Parathyroid adenoma (tissue), 2 donors: ENCODE measurements at regions not wholly inside any gene's neighbourhood (a gene's known extent, or its start where the extent isn't known, plus 50 kb on each side); places are given as distances from the start of the nearest gene placed in this dataset.
"Not testable (repeated sequence)": the region's sequence is repeated elsewhere in the genome, so short reads cannot be mapped to it uniquely, and the experiment has no call there.

Experiments
- H2AFZ ChIP-seq: fragments of 300-600 bp; sonication (generic); one replicate; pipeline ENCODE4 v1.7.0; 2017; ENCODE audit warnings: antibody characterized with exemption, mild to moderate bottlenecking
- H3K27ac ChIP-seq: fragments of 300-600 bp; sonication (generic); one replicate; pipeline ENCODE4 v1.7.0; 2017
- H3K27me3 ChIP-seq: fragments of 300-600 bp; sonication (generic); one replicate; pipeline ENCODE4 v1.7.0; 2017; ENCODE audit warnings: low read length; ENCODE audit not compliant: control insufficient read depth, insufficient read depth
- H3K36me3 ChIP-seq: fragments of 300-600 bp; sonication (generic); one replicate; pipeline ENCODE4 v1.7.0; 2017; ENCODE audit warnings: low read length; ENCODE audit not compliant: control insufficient read depth, insufficient read depth
- H3K4me1 ChIP-seq: fragments of 300-600 bp; sonication (generic); one replicate; pipeline ENCODE4 v1.7.0; 2017; ENCODE audit warnings: control low read depth
- H3K4me2 ChIP-seq: fragments of 300-600 bp; sonication (generic); one replicate; pipeline ENCODE4 v1.7.0; 2017; ENCODE audit warnings: low read length
- H3K4me3 ChIP-seq: fragments of 300-600 bp; sonication (generic); one replicate; pipeline ENCODE4 v1.7.0; 2017; ENCODE audit warnings: low read depth, low read length
- H3K79me2 ChIP-seq: fragments of 300-600 bp; sonication (generic); one replicate; pipeline ENCODE4 v1.7.0; 2017; ENCODE audit warnings: control low read depth
- H3K9ac ChIP-seq: fragments of 300-600 bp; sonication (generic); one replicate; pipeline ENCODE4 v1.7.0; 2017; ENCODE audit warnings: mild to moderate bottlenecking
- H3K9me3 ChIP-seq: fragments of 300-600 bp; sonication (generic); one replicate; pipeline ENCODE4 v1.7.0; 2017; ENCODE audit warnings: low read length; ENCODE audit not compliant: control insufficient read depth
- TF ChIP-seq, protein P1 (sequence below): fragments of 300-600 bp; sonication (generic); IDR thresholded peaks from one replicate; pipeline ENCODE4 v1.7.0; 2017; ENCODE audit warnings: antibody characterized with exemption, mild to moderate bottlenecking
- donor health status: primary hyperparathyroidism.

DNA sequence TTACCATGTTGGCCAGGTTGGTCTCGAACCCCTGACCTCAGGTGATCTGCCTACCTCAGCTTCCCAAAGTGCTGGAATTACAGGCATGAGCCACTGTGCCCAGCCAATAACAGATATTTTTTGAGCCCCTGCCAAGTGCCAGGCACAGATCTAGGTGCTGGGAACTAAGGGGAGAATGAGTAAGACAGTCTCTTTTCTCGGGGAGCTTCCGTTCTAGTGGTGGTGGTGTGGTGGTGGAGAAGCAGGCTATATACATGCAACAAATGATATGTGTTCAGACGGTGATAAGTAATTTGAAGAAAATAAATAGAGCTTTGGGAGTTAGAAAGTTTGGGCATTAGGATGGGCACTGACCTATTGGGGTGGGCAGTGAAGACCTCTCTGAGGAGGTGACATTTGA, 76.7 kb upstream of the VKORC1L1 start:
- Histone ChIP-seq H3K4me3 (no peak overlapping the region), H3K36me3 (no peaks in the 10 kb centered on the region), H3K9ac (no peak overlapping the region), H3K27ac (no peak overlapping the region), H3K9me3 (no peaks in the 10 kb centered on the region), H3K4me1 (no peaks in the 10 kb centered on the region), H3K4me2 (no peak overlapping the region), H3K79me2 (no peaks in the 10 kb centered on the region), H3K27me3 (no peaks in the 10 kb centered on the region), H2AFZ (no peak overlapping the region)
- TF ChIP-seq, protein P1, sequence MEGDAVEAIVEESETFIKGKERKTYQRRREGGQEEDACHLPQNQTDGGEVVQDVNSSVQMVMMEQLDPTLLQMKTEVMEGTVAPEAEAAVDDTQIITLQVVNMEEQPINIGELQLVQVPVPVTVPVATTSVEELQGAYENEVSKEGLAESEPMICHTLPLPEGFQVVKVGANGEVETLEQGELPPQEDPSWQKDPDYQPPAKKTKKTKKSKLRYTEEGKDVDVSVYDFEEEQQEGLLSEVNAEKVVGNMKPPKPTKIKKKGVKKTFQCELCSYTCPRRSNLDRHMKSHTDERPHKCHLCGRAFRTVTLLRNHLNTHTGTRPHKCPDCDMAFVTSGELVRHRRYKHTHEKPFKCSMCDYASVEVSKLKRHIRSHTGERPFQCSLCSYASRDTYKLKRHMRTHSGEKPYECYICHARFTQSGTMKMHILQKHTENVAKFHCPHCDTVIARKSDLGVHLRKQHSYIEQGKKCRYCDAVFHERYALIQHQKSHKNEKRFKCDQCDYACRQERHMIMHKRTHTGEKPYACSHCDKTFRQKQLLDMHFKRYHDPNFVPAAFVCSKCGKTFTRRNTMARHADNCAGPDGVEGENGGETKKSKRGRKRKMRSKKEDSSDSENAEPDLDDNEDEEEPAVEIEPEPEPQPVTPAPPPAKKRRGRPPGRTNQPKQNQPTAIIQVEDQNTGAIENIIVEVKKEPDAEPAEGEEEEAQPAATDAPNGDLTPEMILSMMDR: no peak

DNA sequence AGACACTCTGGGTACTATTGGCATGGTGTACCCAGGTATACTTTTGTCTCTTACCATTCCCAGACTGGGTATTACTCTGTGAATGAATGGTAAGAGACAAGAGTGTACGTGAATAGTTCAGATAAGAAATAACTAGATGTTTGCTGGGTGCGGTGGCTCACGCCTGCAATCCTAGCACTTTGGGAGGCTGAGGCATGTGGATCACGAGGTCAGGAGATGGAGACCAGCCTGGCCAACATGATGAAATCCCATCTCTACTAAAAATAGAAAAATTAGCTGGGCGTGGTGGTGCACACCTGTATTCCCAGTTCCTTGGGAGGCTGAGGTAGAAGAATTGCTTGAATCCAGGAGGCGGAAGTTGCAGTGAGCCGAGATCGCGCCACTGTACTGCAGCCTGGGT, 75.8 kb upstream of the VKORC1L1 start:
- H3K9me3 ChIP-seq, H3K36me3 ChIP-seq: not testable (repeated sequence)

DNA sequence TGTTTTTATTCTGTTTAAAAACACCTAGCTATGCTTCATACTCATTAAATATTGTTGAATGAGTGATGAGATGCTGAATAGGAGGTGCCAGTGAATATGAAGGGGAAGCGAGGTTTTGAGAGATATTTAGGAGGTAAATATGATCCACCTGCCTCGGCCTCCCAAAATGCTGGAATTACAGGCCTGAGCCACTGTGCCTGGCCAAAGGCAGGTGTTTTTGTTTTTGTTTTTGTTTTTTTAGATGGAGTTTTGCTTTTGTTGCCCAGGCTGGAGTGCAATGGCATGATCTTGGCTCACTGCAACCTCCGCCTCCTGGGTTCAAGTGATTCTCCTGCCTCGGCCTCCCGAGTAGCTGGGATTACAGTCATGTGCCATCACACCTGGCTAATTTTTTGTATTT, 75.3 kb upstream of the VKORC1L1 start:
- H2AFZ ChIP-seq, H3K79me2 ChIP-seq, H3K9me3 ChIP-seq, H3K4me3 ChIP-seq, H3K9ac ChIP-seq, H3K27me3 ChIP-seq, H3K4me1 ChIP-seq, H3K36me3 ChIP-seq, H3K27ac ChIP-seq, H3K4me2 ChIP-seq: not testable (repeated sequence)

More for the DNA sequence above, 75.8 kb upstream of the VKORC1L1 start:
- H2AFZ ChIP-seq, H3K79me2 ChIP-seq, H3K4me2 ChIP-seq, H3K4me3 ChIP-seq, H3K27ac ChIP-seq, H3K4me1 ChIP-seq, H3K9ac ChIP-seq, H3K27me3 ChIP-seq: not testable (repeated sequence)

DNA sequence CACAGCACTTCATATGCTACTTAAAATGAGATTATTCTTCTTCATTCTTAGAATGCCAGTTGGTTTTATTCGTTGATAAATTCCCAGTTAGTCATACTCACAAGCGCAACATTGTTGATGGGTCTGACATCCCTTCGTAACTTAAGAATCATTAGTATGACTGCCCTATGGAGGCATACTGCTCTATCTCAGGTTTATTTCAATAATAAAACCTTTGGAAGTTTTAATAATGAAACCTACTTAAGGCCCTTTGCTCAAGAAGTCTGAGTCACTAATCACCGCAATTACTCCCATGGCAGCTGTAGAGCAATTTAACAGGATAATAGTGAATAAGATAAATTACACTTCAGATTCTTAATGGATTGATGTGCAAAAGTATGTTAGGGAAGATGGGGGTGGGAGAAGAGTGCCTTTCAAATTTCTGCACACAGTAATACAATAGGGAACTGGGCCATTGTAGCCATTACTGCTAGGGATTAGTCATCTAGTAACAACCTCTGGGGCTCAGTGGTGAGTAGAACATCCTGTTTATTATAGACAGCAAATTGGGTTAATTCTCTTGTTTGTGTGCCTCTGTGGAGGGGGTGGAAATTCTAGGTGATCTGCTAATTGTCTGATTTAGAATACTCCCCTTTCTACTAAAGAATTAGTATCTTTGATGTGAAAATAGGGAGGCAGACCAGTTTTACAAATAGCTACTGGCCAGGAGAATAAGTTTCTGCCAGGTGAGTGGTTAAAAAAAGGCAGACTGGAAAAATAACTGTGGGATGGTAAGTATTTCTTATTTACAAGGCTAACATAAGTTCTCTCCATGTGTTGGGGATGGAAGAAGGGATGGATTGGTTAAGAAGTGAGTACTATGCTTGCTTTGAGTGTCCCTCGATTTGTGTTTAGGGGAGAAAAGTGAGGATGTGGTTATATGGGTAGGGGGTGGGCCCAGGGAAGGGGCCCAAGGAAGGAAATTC, 74.5 kb upstream of the VKORC1L1 start:
- H2AFZ ChIP-seq: no peak overlapping the region
- H3K9ac ChIP-seq: no peak overlapping the region
- no peaks in the 10 kb centered on the region for H3K79me2 ChIP-seq
- H3K36me3 ChIP-seq: no peaks in the 10 kb centered on the region
- H3K4me3 ChIP-seq: no peak overlapping the region
- H3K4me1 ChIP-seq: no peaks in the 10 kb centered on the region
- no peaks in the 10 kb centered on the region for H3K27me3 ChIP-seq
- no peak overlapping the region for H3K27ac ChIP-seq
- H3K4me2 ChIP-seq: no peak overlapping the region
- no peaks in the 10 kb centered on the region for H3K9me3 ChIP-seq
- TF ChIP-seq, protein P1: no peak

DNA sequence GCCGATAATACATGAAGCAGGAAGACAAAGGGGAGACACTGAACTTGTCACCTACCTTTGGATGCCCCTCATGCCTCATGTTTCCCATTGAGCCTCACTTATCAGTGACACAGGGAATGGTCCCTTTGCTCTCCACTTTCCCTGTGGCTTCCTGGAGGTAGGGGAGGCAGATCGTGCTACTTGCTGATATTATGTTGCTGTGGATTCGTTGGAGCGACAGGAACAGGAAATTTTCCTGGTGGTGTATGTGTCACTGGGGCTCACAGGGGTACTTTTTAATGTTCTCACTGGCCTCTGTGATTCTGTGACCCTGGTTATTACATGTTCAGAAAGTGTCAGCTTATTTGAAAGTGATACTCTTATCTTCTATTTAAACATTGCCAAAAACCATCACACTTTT, 72.7 kb upstream of the VKORC1L1 start:
- H3K36me3 ChIP-seq, H3K79me2 ChIP-seq, H2AFZ ChIP-seq, H3K9ac ChIP-seq, H3K4me2 ChIP-seq, H3K4me3 ChIP-seq, H3K27me3 ChIP-seq, H3K4me1 ChIP-seq, H3K9me3 ChIP-seq, H3K27ac ChIP-seq: not testable (repeated sequence)

DNA sequence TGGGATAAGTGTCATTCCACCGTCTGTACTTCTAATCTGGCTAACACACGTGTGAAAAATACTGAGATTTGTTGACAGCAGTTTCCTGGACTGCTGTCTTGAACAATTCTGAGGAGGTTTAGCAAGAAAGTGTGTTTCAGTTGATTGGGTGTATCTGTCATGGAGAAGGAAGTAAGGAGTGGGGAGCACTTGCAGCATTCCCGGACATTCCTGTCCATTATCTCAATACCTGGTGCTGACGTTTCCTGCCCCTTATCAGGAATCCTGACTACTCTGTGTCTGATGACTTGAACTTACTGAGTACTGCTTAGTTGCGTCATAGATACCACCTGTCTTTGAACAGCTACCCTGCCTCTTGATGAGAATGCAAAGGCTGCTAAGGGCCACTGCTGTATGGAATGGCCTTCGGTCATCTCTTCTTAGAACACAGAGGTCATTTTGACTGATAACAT, 72.0 kb upstream of the VKORC1L1 start:
- no peak overlapping the region for H3K4me2 ChIP-seq
- H3K27ac ChIP-seq: no peak overlapping the region
- no peaks in the 10 kb centered on the region for H3K9me3 ChIP-seq
- no peaks in the 10 kb centered on the region for H3K79me2 ChIP-seq
- H3K4me3 ChIP-seq: no peak overlapping the region
- H2AFZ ChIP-seq: no peak overlapping the region
- no peaks in the 10 kb centered on the region for H3K36me3 ChIP-seq
- no peaks in the 10 kb centered on the region for H3K4me1 ChIP-seq
- H3K27me3 ChIP-seq: no peaks in the 10 kb centered on the region
- TF ChIP-seq, protein P1: no peak
- no peak overlapping the region for H3K9ac ChIP-seq
